Vagina (tissue), 2 donors: ENCODE measurements at regions not wholly inside any gene's neighbourhood (a gene's known extent, or its start where the extent isn't known, plus 50 kb on each side); places are given as distances from the start of the nearest gene placed in this dataset.

ENCODE experiments used
- CTCF ChIP-seq, 3 experiments: fragments of 450-650 bp in 2 of 3; fragments of 200-600 bp in 1 of 3; sonication (generic) in 1 of 3; IDR thresholded peaks; one replicate each; pipeline ENCODE4 v1.5.1; 2017 to 2019; ENCODE audit warnings: antibody characterized with exemption in 3 of 3, mild to moderate bottlenecking in 2 of 3, moderate library complexity in 2 of 3
- POLR2A ChIP-seq, 2 donors: fragments of 450-650 bp; IDR thresholded peaks; one replicate each; pipeline ENCODE4 v1.6.1; 2017; ENCODE audit warnings: antibody characterized with exemption in 2 of 2, mild to moderate bottlenecking in 2 of 2, moderate library complexity in 2 of 2
- POLR2AphosphoS5 ChIP-seq, 2 donors: sonication (generic); formaldehyde crosslinking; IDR thresholded peaks; one replicate each; pipeline ENCODE4 v1.9.0; 2017; ENCODE audit warnings: antibody characterized with exemption in 2 of 2, mild to moderate bottlenecking in 2 of 2, low read depth in 1 of 2; ENCODE audit not compliant: insufficient read depth in 1 of 2

GRCh38 chr13:82115391-82115790 lies 1766.9 kb downstream of the SLITRK1 start:
- TF ChIP-seq POLR2AphosphoS5 (IDR thresholded peaks at IDR 0.05; ENCODE audit: insufficient read depth in 1 of 2, low read depth in 1 of 2) (no peak), CTCF (IDR thresholded peaks at IDR 0.05) (no peak), POLR2A (IDR thresholded peaks at IDR 0.05) (no peak)
